WTC11 (cell line): ENCODE measurements at regions not wholly inside any gene's neighbourhood (a gene's known extent, or its start where the extent isn't known, plus 50 kb on each side); places are given as distances from the start of the nearest gene placed in this dataset.

Experiments
- ATAC-seq: fragments of 200-7000 bp; cut with Tn5 transposase; 2 replicates; pipeline ENCODE4 v1.10.0; 2021; ENCODE audit warnings: mild to moderate bottlenecking, moderate library complexity
- CTCF ChIA-PET: fragments of 300-600 bp; sonication (Branson Sonifier 250); formaldehyde crosslinking; loops from one replicate; lab custom pipeline; 2021; ENCODE audit warnings: antibody characterized with exemption; lab: Charles Lee
- POLR2A ChIA-PET: fragments of 350-600 bp; sonication (Branson Sonifier 250); formaldehyde crosslinking; loops from one replicate; lab custom pipeline; 2021; ENCODE audit warnings: antibody characterized with exemption; lab: Charles Lee
- DNase-seq: peaks from one replicate; pipeline ENCODE4 v3.0.0; 2021; ENCODE audit warnings: low spot score
- H3K27ac Mint-ChIP-seq: 2 replicates; pipeline ENCODE4 v1.8.0; 2021; ENCODE audit warnings: mixed read lengths
- H3K27me3 Mint-ChIP-seq: 2 replicates; pipeline ENCODE4 v1.8.0; 2021; ENCODE audit warnings: low read depth, mild to moderate bottlenecking, moderate library complexity, mixed read lengths
- H3K36me3 Mint-ChIP-seq: 2 replicates; pipeline ENCODE4 v1.8.0; 2021; ENCODE audit warnings: mixed read lengths
- H3K4me1 Mint-ChIP-seq: 2 replicates; pipeline ENCODE4 v1.8.0; 2022; ENCODE audit warnings: mixed read lengths
- H3K4me3 Mint-ChIP-seq: 2 replicates; pipeline ENCODE4 v1.8.0; 2021; ENCODE audit warnings: mild to moderate bottlenecking, moderate library complexity, mixed read lengths
- H3K9me3 Mint-ChIP-seq: 2 replicates; pipeline ENCODE4 v1.8.0; 2021; ENCODE audit warnings: mixed read lengths
- E2F1 ChIP-seq: sonication (generic); formaldehyde crosslinking; IDR thresholded peaks from 2 replicates; pipeline ENCODE4 v1.8.0; 2022; ENCODE audit warnings: mild to moderate bottlenecking, missing genetic modification reagents
- E2F5 ChIP-seq: sonication (generic); formaldehyde crosslinking; IDR thresholded peaks from 2 replicates; pipeline ENCODE4 v1.8.1; 2022; ENCODE audit warnings: mild to moderate bottlenecking, moderate library complexity, missing genetic modification reagents
- EMX1 ChIP-seq: fragments of 250-450 bp; sonication (Bioruptor Pico); IDR thresholded peaks from 2 replicates; pipeline ENCODE4 v1.8.0; 2021; ENCODE audit warnings: mild to moderate bottlenecking
- FOXP1 ChIP-seq: sonication (generic); formaldehyde crosslinking; IDR thresholded peaks from 2 replicates; pipeline ENCODE4 v1.8.0; 2022; ENCODE audit warnings: missing genetic modification reagents, mild to moderate bottlenecking, moderate library complexity, borderline replicate concordance
- FOXP4 ChIP-seq: sonication (generic); formaldehyde crosslinking; IDR thresholded peaks from 2 replicates; pipeline ENCODE4 v1.8.0; 2022; ENCODE audit warnings: mild to moderate bottlenecking, missing genetic modification reagents
- GABPB1 ChIP-seq: sonication (generic); formaldehyde crosslinking; IDR thresholded peaks from 2 replicates; pipeline ENCODE4 v1.8.1; 2023; ENCODE audit warnings: mild to moderate bottlenecking, missing genetic modification reagents
- HMGXB4 ChIP-seq: sonication (generic); formaldehyde crosslinking; IDR thresholded peaks from 2 replicates; pipeline ENCODE4 v1.8.1; 2023; ENCODE audit warnings: mild to moderate bottlenecking, moderate library complexity, missing genetic modification reagents
- IRF1 ChIP-seq: sonication (generic); formaldehyde crosslinking; IDR thresholded peaks from 2 replicates; pipeline ENCODE4 v1.8.0; 2023; ENCODE audit warnings: missing genetic modification reagents
- MAX ChIP-seq: sonication (generic); formaldehyde crosslinking; IDR thresholded peaks from 2 replicates; pipeline ENCODE4 v1.8.0; 2022; ENCODE audit warnings: mild to moderate bottlenecking, missing genetic modification reagents
- NFATC4 ChIP-seq: fragments of 250-450 bp; sonication (Bioruptor Pico); IDR thresholded peaks from 2 replicates; pipeline ENCODE4 v1.9.0; 2021; ENCODE audit warnings: mild to moderate bottlenecking
- SMAD4 ChIP-seq: sonication (generic); formaldehyde crosslinking; IDR thresholded peaks from 2 replicates; pipeline ENCODE4 v1.8.0; 2022; ENCODE audit warnings: mild to moderate bottlenecking, missing genetic modification reagents
- SOX15 ChIP-seq: fragments of 250-450 bp; sonication (Bioruptor Pico); IDR thresholded peaks from 2 replicates; pipeline ENCODE4 v1.9.0; 2021; ENCODE audit warnings: mild to moderate bottlenecking
- ZNF121 ChIP-seq: sonication (generic); formaldehyde crosslinking; IDR thresholded peaks from 2 replicates; pipeline ENCODE4 v1.8.0; 2023; ENCODE audit warnings: missing genetic modification reagents
- ZNF232 ChIP-seq: sonication (generic); formaldehyde crosslinking; IDR thresholded peaks from 2 replicates; pipeline ENCODE4 v1.8.0; 2022; ENCODE audit warnings: mild to moderate bottlenecking, missing genetic modification reagents
- ZNF281 ChIP-seq: sonication (generic); formaldehyde crosslinking; IDR thresholded peaks from 2 replicates; pipeline ENCODE4 v1.8.0; 2023; ENCODE audit warnings: mild to moderate bottlenecking, missing genetic modification reagents
- ZNF423 ChIP-seq: fragments of 250-450 bp; sonication (Bioruptor Pico); IDR thresholded peaks from 2 replicates; pipeline ENCODE4 v2.1.2; 2022; ENCODE audit warnings: mild to moderate bottlenecking, moderate library complexity
- ZSCAN18 ChIP-seq: fragments of 250-450 bp; sonication (Bioruptor Pico); IDR thresholded peaks from 2 replicates; pipeline ENCODE4 v2.1.2; 2022; ENCODE audit warnings: mild to moderate bottlenecking, moderate library complexity

GRCh38 chr3:194860725-194861124, 175.0 kb downstream of the FAM43A start:
- ATAC-seq (no peak), DNase-seq (no peak)
- Mint-ChIP-seq H3K36me3 (no peaks in the 10 kb centered on the region), H3K27ac (no peak overlapping the region), H3K9me3 (peaks cover 11% of the 10 kb centered on the region), H3K4me3 (no peak overlapping the region), H3K4me1 (peaks cover 9% of the 10 kb centered on the region), H3K27me3 (no peaks in the 10 kb centered on the region; the same call in none of the 2 replicates)
- POLR2A ChIA-PET = no interaction called here
- CTCF ChIA-PET = no interaction called here
- TF ChIP-seq ZNF232 (CRISPR knock-in tag) = no peak
- no peak for TF ChIP-seq IRF1 (CRISPR knock-in tag)
- no peak for TF ChIP-seq ZSCAN18 (CRISPR knock-in tag)
- TF ChIP-seq FOXP4 = no peak
- TF ChIP-seq NFATC4 (CRISPR knock-in tag) = no peak
- no peak for TF ChIP-seq EMX1 (CRISPR knock-in tag)
- TF ChIP-seq GABPB1 = no peak
- TF ChIP-seq FOXP1 = no peak
- no peak for TF ChIP-seq E2F1
- TF ChIP-seq MAX = no peak
- no peak for TF ChIP-seq HMGXB4 (CRISPR knock-in tag)
- TF ChIP-seq E2F5 = no peak
- no peak for TF ChIP-seq ZNF423 (CRISPR knock-in tag)

GRCh38 chr3:194861375-194861774, 175.7 kb downstream of the FAM43A start:
- ATAC-seq (no peak), DNase-seq (no peak)
- TF ChIP-seq ZNF281 (CRISPR knock-in tag) (no peak), ZNF121 (no peak), SMAD4 (no peak), SOX15 (CRISPR knock-in tag) (no peak), E2F5 (no peak)
- ChIA-PET POLR2A (no interaction called here), CTCF (no interaction called here)
- Mint-ChIP-seq H3K36me3 (no peaks in the 10 kb centered on the region), H3K9me3 (peaks cover 11% of the 10 kb centered on the region), H3K27me3 (no peaks in the 10 kb centered on the region; the same call in none of the 2 replicates), H3K27ac (no peak overlapping the region), H3K4me3 (no peak overlapping the region), H3K4me1 (peaks cover 9% of the 10 kb centered on the region)
